Breast epithelium (tissue), 3 donors: ENCODE measurements at regions not wholly inside any gene's neighbourhood (a gene's known extent, or its start where the extent isn't known, plus 50 kb on each side); places are given as distances from the start of the nearest gene placed in this dataset.

Experiments
- CTCF ChIP-seq, 3 donors: fragments of 450-650 bp; IDR thresholded peaks; one replicate each; pipeline ENCODE4 v1.5.1; 2016 to 2017; ENCODE audit warnings: antibody characterized with exemption in 3 of 3, mild to moderate bottlenecking in 3 of 3, moderate library complexity in 3 of 3
- POLR2A ChIP-seq: fragments of 450-650 bp; IDR thresholded peaks from one replicate; pipeline ENCODE4 v1.6.1; 2016; ENCODE audit warnings: antibody characterized with exemption, mild to moderate bottlenecking, moderate library complexity
- POLR2AphosphoS5 ChIP-seq, 3 donors: sonication (generic); formaldehyde crosslinking; IDR thresholded peaks; one replicate each; pipeline ENCODE4 v1.6.1; 2017; ENCODE audit warnings: antibody characterized with exemption in 3 of 3

GRCh38 chr11:116179401-116179800 is 593.4 kb downstream of the BUD13 start:
- no peak for TF ChIP-seq POLR2A
- no peak for TF ChIP-seq CTCF (IDR thresholded peaks at IDR 0.05)
- no peak for TF ChIP-seq POLR2AphosphoS5 (IDR thresholded peaks at IDR 0.05)
